Lower lobe of right lung (tissue), 2 donors: ENCODE measurements at regions not wholly inside any gene's neighbourhood (a gene's known extent, or its start where the extent isn't known, plus 50 kb on each side); places are given as distances from the start of the nearest gene placed in this dataset.
"Not testable (repeated sequence)": the region's sequence is repeated elsewhere in the genome, so short reads cannot be mapped to it uniquely, and the experiment has no call there.

Source experiments
- ATAC-seq, 2 donors: fragments of 200-7000 bp; cut with Tn5 transposase; one replicate each; pipeline ENCODE4 v1.9.1; 2020 to 2022; ENCODE audit warnings: mild to moderate bottlenecking in 2 of 2, moderate library complexity in 2 of 2
- DNase-seq: peaks from one replicate; pipeline ENCODE4 v3.0.0-alpha.2; 2020
- H3K27ac ChIP-seq: fragments of 200-600 bp; one replicate; pipeline ENCODE4 v1.8.0; 2022
- H3K27me3 ChIP-seq: fragments of 200-600 bp; one replicate; pipeline ENCODE4 v1.8.0; 2022; ENCODE audit warnings: low read depth
- H3K36me3 ChIP-seq: fragments of 200-600 bp; one replicate; pipeline ENCODE4 v1.8.0; 2022; ENCODE audit warnings: mild to moderate bottlenecking
- H3K4me1 ChIP-seq: fragments of 200-600 bp; one replicate; pipeline ENCODE4 v1.8.0; 2022
- H3K4me3 ChIP-seq: fragments of 200-600 bp; one replicate; pipeline ENCODE4 v1.8.0; 2022; ENCODE audit warnings: mild to moderate bottlenecking
- H3K9me3 ChIP-seq: fragments of 200-600 bp; one replicate; pipeline ENCODE4 v1.8.0; 2022
- intact Hi-C: fragments of 100-400 bp; cut with DNase I; formaldehyde crosslinking; loops from one replicate; pipeline ENCODE4 v1.11.0; 2022
- TF ChIP-seq, protein P1 (sequence below): fragments of 200-600 bp; IDR thresholded peaks from one replicate; pipeline ENCODE4 v1.8.0; 2022; ENCODE audit warnings: antibody characterized with exemption, mild to moderate bottlenecking
- donor health status: DM: no; HTN: yes; CAD: no; lungs with severe emphysema.

GRCh38 chr16:29297144-29297808 is 109.2 kb downstream of the NPIPB11 start:
- H3K4me3 ChIP-seq, DNase-seq, H3K9me3 ChIP-seq, intact Hi-C loops, H3K27ac ChIP-seq, H3K36me3 ChIP-seq, ATAC-seq, H3K27me3 ChIP-seq, H3K4me1 ChIP-seq: not testable (repeated sequence)

DNA sequence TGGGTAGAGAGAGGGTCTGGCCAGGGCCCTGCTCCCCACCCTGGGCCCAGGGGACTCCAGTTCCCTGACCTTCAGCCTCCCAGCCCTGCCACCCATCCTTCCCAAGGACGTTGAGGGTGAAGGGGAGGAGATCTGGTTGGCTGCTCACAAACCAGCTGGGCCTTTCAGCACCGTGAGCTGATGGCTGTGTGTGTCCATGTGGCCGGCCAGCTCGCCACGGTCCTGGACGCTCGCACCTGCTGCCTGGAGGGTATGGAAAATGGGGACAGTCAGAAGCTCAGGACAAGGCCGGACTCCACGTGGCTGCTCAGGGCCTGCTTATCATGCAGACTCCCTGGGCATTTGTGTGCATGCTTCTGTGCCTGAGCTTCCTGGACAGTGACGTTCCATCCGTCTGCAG is 110.3 kb downstream of the NPIPB11 start:
- H3K27me3 ChIP-seq, H3K9me3 ChIP-seq, H3K36me3 ChIP-seq, ATAC-seq, H3K27ac ChIP-seq, H3K4me3 ChIP-seq, intact Hi-C loops: not testable (repeated sequence)
- peaks cover 14% of the 10 kb centered on the region for H3K4me1 ChIP-seq
- peak; percentile 20 for DNase-seq

GRCh38 chr16:29294951-29295795 is 111.3 kb downstream of the NPIPB11 start:
- H3K27me3 ChIP-seq, H3K4me3 ChIP-seq, DNase-seq, H3K27ac ChIP-seq, intact Hi-C loops, H3K36me3 ChIP-seq, H3K4me1 ChIP-seq, H3K9me3 ChIP-seq, ATAC-seq: not testable (repeated sequence)

GRCh38 chr16:29294400-29294933 is 112.0 kb downstream of the NPIPB11 start:
- H3K27me3 ChIP-seq, H3K27ac ChIP-seq, H3K4me1 ChIP-seq, DNase-seq, intact Hi-C loops, H3K9me3 ChIP-seq, ATAC-seq, H3K36me3 ChIP-seq, H3K4me3 ChIP-seq: not testable (repeated sequence)

DNA sequence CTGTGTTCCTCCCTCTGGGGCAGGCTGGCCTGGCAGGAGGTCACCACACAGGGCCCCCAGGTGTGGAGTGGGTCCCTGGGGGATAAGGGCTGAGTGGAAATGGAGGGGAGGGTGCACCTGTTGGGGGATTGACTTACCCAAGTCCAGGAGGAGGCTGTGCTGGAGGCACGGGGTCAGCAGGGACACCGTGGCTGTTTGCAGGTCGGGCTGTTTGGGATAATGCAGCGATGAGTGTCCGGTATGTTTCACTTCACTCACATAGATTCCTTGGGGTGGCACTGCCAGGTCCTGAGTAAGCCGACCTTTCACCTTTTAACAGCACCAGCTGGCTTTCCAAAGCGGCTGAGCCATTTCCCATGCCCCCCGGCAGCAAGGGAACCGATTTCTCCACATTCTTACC is 113.0 kb downstream of the NPIPB11 start:
- H3K4me3 ChIP-seq, H3K27me3 ChIP-seq, H3K36me3 ChIP-seq, H3K9me3 ChIP-seq, ATAC-seq, H3K27ac ChIP-seq, intact Hi-C loops, DNase-seq: not testable (repeated sequence)
- peaks cover 12% of the 10 kb centered on the region for H3K4me1 ChIP-seq

DNA sequence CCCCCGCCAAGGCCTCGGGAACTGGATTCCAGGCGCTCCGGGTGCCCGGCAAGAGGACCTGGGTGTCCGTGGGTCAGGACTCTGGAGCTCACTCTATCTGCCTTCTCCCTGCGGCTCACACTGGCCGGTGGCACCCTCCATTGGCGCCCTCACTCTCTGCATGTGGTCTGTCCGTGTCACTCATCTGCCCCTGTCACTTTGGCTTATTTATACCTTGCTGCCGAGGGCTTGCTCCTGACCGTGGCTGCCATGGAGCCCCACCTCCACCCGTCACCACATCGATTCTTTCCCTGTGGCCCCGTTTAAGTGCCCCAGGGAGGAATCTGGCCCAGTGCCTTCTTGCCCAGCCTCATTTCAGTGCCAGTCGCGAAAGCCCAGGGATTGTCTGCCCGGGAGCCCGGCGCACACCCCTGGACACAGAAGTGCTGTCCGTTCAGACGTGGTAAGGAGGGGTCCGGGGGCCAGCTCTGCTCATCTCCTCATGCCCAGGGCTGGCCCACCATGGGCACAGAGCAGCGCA is 113.5 kb downstream of the NPIPB11 start:
- H3K36me3 ChIP-seq, ATAC-seq, H3K27ac ChIP-seq, H3K4me3 ChIP-seq, H3K9me3 ChIP-seq, H3K27me3 ChIP-seq, intact Hi-C loops: not testable (repeated sequence)
- peaks cover 12% of the 10 kb centered on the region for H3K4me1 ChIP-seq
- DNase-seq, result peak; percentile 40

DNA sequence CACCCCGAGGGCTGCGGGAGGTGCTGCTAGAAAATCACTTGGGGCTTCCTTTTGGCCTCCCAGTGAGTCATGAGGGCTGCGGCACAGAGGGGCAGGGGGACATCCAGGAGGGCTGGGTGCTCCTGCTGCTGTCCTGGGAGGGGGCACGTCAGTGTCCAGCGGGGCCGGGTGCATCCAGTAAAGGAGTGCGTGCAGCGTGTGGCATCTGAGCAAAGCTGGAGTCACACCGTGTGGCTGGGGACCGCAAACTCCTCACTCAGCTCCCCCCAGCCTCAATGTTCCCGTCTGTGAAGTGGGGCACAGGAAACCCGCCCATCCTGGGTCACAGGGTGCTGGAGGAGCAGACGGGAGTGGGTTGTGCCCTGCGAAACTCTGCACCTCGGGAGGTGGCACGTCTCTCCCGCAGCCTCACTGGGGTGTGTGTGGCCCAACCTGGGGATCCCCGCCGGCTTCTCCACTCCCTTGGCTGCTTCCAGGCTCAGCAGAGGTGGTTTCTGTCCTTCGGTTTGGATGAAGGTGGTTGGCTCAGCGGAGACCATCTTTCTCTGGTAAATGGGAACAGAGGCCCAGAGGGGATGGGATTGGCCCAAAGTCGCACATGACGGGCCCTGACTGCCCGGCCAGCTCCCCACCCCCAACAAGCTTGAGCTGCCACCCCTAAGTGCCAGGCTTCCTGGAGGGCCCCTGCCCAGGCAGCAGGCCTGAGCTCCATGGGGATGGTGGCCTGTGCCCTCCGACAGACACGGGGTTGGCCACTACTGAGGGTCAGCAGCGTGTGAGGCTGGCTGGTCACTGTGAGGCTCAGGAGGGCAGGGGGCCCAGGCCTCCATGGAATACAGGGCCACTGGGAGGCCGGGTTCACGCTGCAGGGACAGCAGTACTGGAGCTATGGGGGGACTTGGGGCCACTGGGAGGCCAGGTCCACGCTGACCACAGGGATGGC is 114.9 kb downstream of the NPIPB11 start:
- ATAC-seq, result peak; percentile 1 to 2

GRCh38 chr16:29290631-29291247 is 115.8 kb downstream of the NPIPB11 start:
- intact Hi-C loops, result no loop called here
- DNase-seq (peak; percentile 97), ATAC-seq (peak; percentile 94 to 96)
- TF ChIP-seq, protein P1, sequence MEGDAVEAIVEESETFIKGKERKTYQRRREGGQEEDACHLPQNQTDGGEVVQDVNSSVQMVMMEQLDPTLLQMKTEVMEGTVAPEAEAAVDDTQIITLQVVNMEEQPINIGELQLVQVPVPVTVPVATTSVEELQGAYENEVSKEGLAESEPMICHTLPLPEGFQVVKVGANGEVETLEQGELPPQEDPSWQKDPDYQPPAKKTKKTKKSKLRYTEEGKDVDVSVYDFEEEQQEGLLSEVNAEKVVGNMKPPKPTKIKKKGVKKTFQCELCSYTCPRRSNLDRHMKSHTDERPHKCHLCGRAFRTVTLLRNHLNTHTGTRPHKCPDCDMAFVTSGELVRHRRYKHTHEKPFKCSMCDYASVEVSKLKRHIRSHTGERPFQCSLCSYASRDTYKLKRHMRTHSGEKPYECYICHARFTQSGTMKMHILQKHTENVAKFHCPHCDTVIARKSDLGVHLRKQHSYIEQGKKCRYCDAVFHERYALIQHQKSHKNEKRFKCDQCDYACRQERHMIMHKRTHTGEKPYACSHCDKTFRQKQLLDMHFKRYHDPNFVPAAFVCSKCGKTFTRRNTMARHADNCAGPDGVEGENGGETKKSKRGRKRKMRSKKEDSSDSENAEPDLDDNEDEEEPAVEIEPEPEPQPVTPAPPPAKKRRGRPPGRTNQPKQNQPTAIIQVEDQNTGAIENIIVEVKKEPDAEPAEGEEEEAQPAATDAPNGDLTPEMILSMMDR, result no peak
- peak overlapping the region; percentile 36 for H3K27ac ChIP-seq
- H3K9me3 ChIP-seq, result no peaks in the 10 kb centered on the region
- H3K36me3 ChIP-seq, result no peaks in the 10 kb centered on the region
- H3K27me3 ChIP-seq, result no peaks in the 10 kb centered on the region
- peaks cover 12% of the 10 kb centered on the region for H3K4me1 ChIP-seq
- H3K4me3 ChIP-seq, result peak overlapping the region; percentile 31

More for the DNA sequence above, 114.9 kb downstream of the NPIPB11 start:
- H3K9me3 ChIP-seq, H3K36me3 ChIP-seq, H3K4me3 ChIP-seq, intact Hi-C loops, H3K27me3 ChIP-seq, H3K27ac ChIP-seq: not testable (repeated sequence)
- peak; percentile 56 for DNase-seq
- peaks cover 12% of the 10 kb centered on the region for H3K4me1 ChIP-seq

GRCh38 chr16:29289516-29290239 is 116.8 kb downstream of the NPIPB11 start:
- H3K27me3 ChIP-seq, ATAC-seq, H3K9me3 ChIP-seq, intact Hi-C loops, H3K27ac ChIP-seq, H3K36me3 ChIP-seq: not testable (repeated sequence)
- Histone ChIP-seq H3K4me3 (peak overlapping the region; percentile 31), H3K4me1 (peaks cover 12% of the 10 kb centered on the region)
- DNase-seq, result peak; percentile 45

GRCh38 chr16:29288711-29289474 is 117.6 kb downstream of the NPIPB11 start:
- H3K36me3 ChIP-seq, intact Hi-C loops, ATAC-seq, H3K27me3 ChIP-seq, H3K4me3 ChIP-seq, H3K9me3 ChIP-seq: not testable (repeated sequence)
- DNase-seq, result peak; percentile 47
- peak overlapping the region; percentile 24 for H3K27ac ChIP-seq
- H3K4me1 ChIP-seq, result peaks cover 12% of the 10 kb centered on the region
